ENCODE measurements at regions not wholly inside any gene's neighbourhood (a gene's known extent, or its start where the extent isn't known, plus 50 kb on each side); places are given as distances from the start of the nearest gene placed in this dataset.

- TF ChIP-seq CTCF (IDR thresholded peaks at IDR 0.05) = no peak
- TF ChIP-seq POLR2AphosphoS5 (IDR thresholded peaks at IDR 0.05) = no peak
- TF ChIP-seq EP300 (IDR thresholded peaks at IDR 0.05) = no peak
Observed at GRCh38 chr17:33500151-33500550, 207.1 kb upstream of the ASIC2 start.
